ENCODE measurements at regions not wholly inside any gene's neighbourhood (a gene's known extent, or its start where the extent isn't known, plus 50 kb on each side); places are given as distances from the start of the nearest gene placed in this dataset.

GRCh38 chr6:165782812-165783211 lies 119.8 kb upstream of the PDE10A start:
- no peak overlapping the region for H3K4me3 ChIP-seq (replicated peaks; ENCODE audit: insufficient read depth, low read length)
- H3K27me3 ChIP-seq (ENCODE audit: insufficient read depth, poor library complexity, severe bottlenecking), result no peaks in the 10 kb centered on the region
- H3K27ac ChIP-seq (replicated peaks), result no peak overlapping the region
- TF ChIP-seq SPI1 (IDR thresholded peaks at IDR 0.05; ENCODE audit: borderline replicate concordance, low read depth) (no peak), CTCF (IDR thresholded peaks at IDR 0.05; ENCODE audit: insufficient read depth, low read length) (no peak), REST (IDR thresholded peaks at IDR 0.05; ENCODE audit: insufficient replicate concordance, low read depth) (no peak), POLR2AphosphoS5 (IDR thresholded peaks at IDR 0.05; ENCODE audit: low read depth) (no peak), GABPA (IDR thresholded peaks at IDR 0.05; ENCODE audit: low read depth) (no peak)
- DNase-seq (ENCODE audit: low read depth in 1 of 2, low spot score in 1 of 2), result no peak

GRCh38 chr6:165782134-165782533 lies 119.1 kb upstream of the PDE10A start:
- TF ChIP-seq SPI1 (IDR thresholded peaks at IDR 0.05; ENCODE audit: borderline replicate concordance, low read depth), result no peak
- TF ChIP-seq CTCF (IDR thresholded peaks at IDR 0.05; ENCODE audit: insufficient read depth, low read length), result no peak
- TF ChIP-seq GABPA (IDR thresholded peaks at IDR 0.05; ENCODE audit: low read depth), result no peak
- no peak for TF ChIP-seq REST (IDR thresholded peaks at IDR 0.05; ENCODE audit: insufficient replicate concordance, low read depth)
- no peak for TF ChIP-seq POLR2AphosphoS5 (IDR thresholded peaks at IDR 0.05; ENCODE audit: low read depth)
- H3K27ac ChIP-seq (replicated peaks), result no peak overlapping the region
- no peak for DNase-seq (ENCODE audit: low read depth in 1 of 2, low spot score in 1 of 2)
- no peaks in the 10 kb centered on the region for H3K27me3 ChIP-seq (ENCODE audit: insufficient read depth, poor library complexity, severe bottlenecking)
- no peak overlapping the region for H3K4me3 ChIP-seq (replicated peaks; ENCODE audit: insufficient read depth, low read length)

- Histone ChIP-seq H3K27me3 (ENCODE audit: insufficient read depth, poor library complexity, severe bottlenecking) (no peaks in the 10 kb centered on the region), H3K4me3 (replicated peaks; ENCODE audit: insufficient read depth, low read length) (no peak overlapping the region), H3K27ac (replicated peaks) (no peak overlapping the region)
- no peak for DNase-seq (ENCODE audit: low read depth in 1 of 2, low spot score in 1 of 2)
- no peak for TF ChIP-seq SPI1 (IDR thresholded peaks at IDR 0.05; ENCODE audit: borderline replicate concordance, low read depth)
- TF ChIP-seq GABPA (IDR thresholded peaks at IDR 0.05; ENCODE audit: low read depth), result no peak
These were observed 114.6 kb upstream of the PDE10A start for GRCh38 chr6:165777680-165778079.

GRCh38 chr6:165776691-165777090 lies 113.7 kb upstream of the PDE10A start:
- TF ChIP-seq GABPA (IDR thresholded peaks at IDR 0.05; ENCODE audit: low read depth) (no peak), CTCF (IDR thresholded peaks at IDR 0.05; ENCODE audit: insufficient read depth, low read length) (no peak), POLR2AphosphoS5 (IDR thresholded peaks at IDR 0.05; ENCODE audit: low read depth) (no peak), SPI1 (IDR thresholded peaks at IDR 0.05; ENCODE audit: borderline replicate concordance, low read depth) (no peak), REST (IDR thresholded peaks at IDR 0.05; ENCODE audit: insufficient replicate concordance, low read depth) (no peak)
- no peaks in the 10 kb centered on the region for H3K27me3 ChIP-seq (ENCODE audit: insufficient read depth, poor library complexity, severe bottlenecking)

More at GRCh38 chr6:165776691-165777090, 113.7 kb upstream of the PDE10A start:
- H3K4me3 ChIP-seq (replicated peaks; ENCODE audit: insufficient read depth, low read length), result no peak overlapping the region
- DNase-seq (ENCODE audit: low read depth in 1 of 2, low spot score in 1 of 2), result no peak
- H3K27ac ChIP-seq (replicated peaks), result no peak overlapping the region

All from HL-60 (cell line).